Tibial artery (tissue), 4 donors: ENCODE measurements at regions not wholly inside any gene's neighbourhood (a gene's known extent, or its start where the extent isn't known, plus 50 kb on each side); places are given as distances from the start of the nearest gene placed in this dataset.

Source experiments
- DNase-seq, 2 donors: peaks; one replicate each; pipeline ENCODE4 v3.0.0-alpha.2; 2019
- H3K27ac ChIP-seq, 2 donors: fragments of 200-600 bp; sonication (generic) in 1 of 2; 1 replicate in 1 of 2; 2 replicates in 1 of 2; pipeline ENCODE4 v1.5.1; 2018 to 2019; ENCODE audit warnings: mild to moderate bottlenecking in 1 of 2
- H3K27me3 ChIP-seq, 2 donors: fragments of 200-600 bp; sonication (generic) in 1 of 2; one replicate each; pipeline versions ENCODE4 v1.5.1 to v1.6.0; 2016 to 2019
- H3K36me3 ChIP-seq, 3 donors: fragments of 200-600 bp; sonication (generic) in 2 of 3; one replicate each; pipeline ENCODE4 v1.5.1; 2016 to 2019; ENCODE audit warnings: mild to moderate bottlenecking in 2 of 3
- H3K4me1 ChIP-seq, 4 donors: fragments of 200-600 bp; sonication (generic) in 2 of 4; 1 replicate in 3 of 4; 2 replicates in 1 of 4; pipeline ENCODE4 v1.5.1; 2016 to 2019
- H3K4me3 ChIP-seq, 2 donors: fragments of 200-600 bp; sonication (generic) in 1 of 2; 1 replicate in 1 of 2; 2 replicates in 1 of 2; pipeline ENCODE4 v1.5.1; 2018 to 2019; ENCODE audit warnings: mild to moderate bottlenecking in 2 of 2
- H3K9me3 ChIP-seq, 3 donors: fragments of 200-600 bp; sonication (generic) in 1 of 3; one replicate each; pipeline ENCODE4 v1.5.1; 2016 to 2019
- CTCF ChIP-seq, 2 experiments: fragments of 200-600 bp in 1 of 2; fragments of 450-650 bp in 1 of 2; IDR thresholded peaks; one replicate each; pipeline ENCODE4 v1.5.1; 2017 to 2019; ENCODE audit warnings: antibody characterized with exemption in 2 of 2, mild to moderate bottlenecking in 1 of 2, moderate library complexity in 1 of 2
- intact Hi-C: fragments of 100-400 bp; cut with DNase I; formaldehyde crosslinking; loops from one replicate; pipeline ENCODE4 v1.15.0; 2023; ENCODE audit warnings: low total_unique reads

- Histone ChIP-seq H3K36me3 (no peaks in the 10 kb centered on the region), H3K4me1 (no peaks in the 10 kb centered on the region), H3K9me3 (peaks cover 0 to 4% (median 0%) of the 10 kb centered on the region in 3 donors), H3K4me3 (no peak overlapping the region), H3K27me3 (no peaks in the 10 kb centered on the region), H3K27ac (no peak overlapping the region)
- no peak for DNase-seq
- intact Hi-C loops, result no loop called here
- no peak for TF ChIP-seq CTCF (IDR thresholded peaks at IDR 0.05)
Measured at GRCh38 chr6:98308564-98308963, 525.8 kb upstream of the POU3F2 start.

- H3K36me3 ChIP-seq, result no peaks in the 10 kb centered on the region
- peaks cover 0 to 4% (median 0%) of the 10 kb centered on the region in 3 donors for H3K9me3 ChIP-seq
- intact Hi-C loops, result no loop called here
- no peaks in the 10 kb centered on the region for H3K4me1 ChIP-seq
- no peaks in the 10 kb centered on the region for H3K27me3 ChIP-seq
- DNase-seq, result no peak
- H3K27ac ChIP-seq, result no peak overlapping the region
- no peak overlapping the region for H3K4me3 ChIP-seq
- no peak for TF ChIP-seq CTCF (IDR thresholded peaks at IDR 0.05)
Measured at GRCh38 chr6:98310443-98310842, 523.9 kb upstream of the POU3F2 start.

- Histone ChIP-seq H3K9me3 (no peaks in the 10 kb centered on the region), H3K36me3 (no peaks in the 10 kb centered on the region), H3K27ac (no peak overlapping the region), H3K4me3 (no peak overlapping the region), H3K27me3 (no peaks in the 10 kb centered on the region), H3K4me1 (no peaks in the 10 kb centered on the region)
- DNase-seq, result no peak
- intact Hi-C loops, result no loop called here
- no peak for TF ChIP-seq CTCF (IDR thresholded peaks at IDR 0.05)
Measured at GRCh38 chr6:98323605-98324004, 510.8 kb upstream of the POU3F2 start.

GRCh38 chr6:98324446-98324845, 509.9 kb upstream of the POU3F2 start:
- H3K27me3 ChIP-seq, result no peaks in the 10 kb centered on the region
- intact Hi-C loops, result no loop called here
- no peak for TF ChIP-seq CTCF (IDR thresholded peaks at IDR 0.05)

GRCh38 chr6:98325366-98325765, 509.0 kb upstream of the POU3F2 start:
- Histone ChIP-seq H3K36me3 (no peaks in the 10 kb centered on the region), H3K4me3 (no peak overlapping the region), H3K4me1 (no peaks in the 10 kb centered on the region), H3K27ac (no peak overlapping the region), H3K9me3 (no peaks in the 10 kb centered on the region), H3K27me3 (no peaks in the 10 kb centered on the region)
- TF ChIP-seq CTCF (IDR thresholded peaks at IDR 0.05), result no peak
- intact Hi-C loops, result no loop called here
- no peak for DNase-seq

More at GRCh38 chr6:98324446-98324845, 509.9 kb upstream of the POU3F2 start:
- no peak for DNase-seq
- Histone ChIP-seq H3K27ac (no peak overlapping the region), H3K36me3 (no peaks in the 10 kb centered on the region), H3K9me3 (no peaks in the 10 kb centered on the region), H3K4me3 (no peak overlapping the region), H3K4me1 (no peaks in the 10 kb centered on the region)

- no peaks in the 10 kb centered on the region for H3K36me3 ChIP-seq
- H3K27ac ChIP-seq, result no peak overlapping the region
- no peak overlapping the region for H3K4me3 ChIP-seq
- DNase-seq, result no peak
- H3K9me3 ChIP-seq, result no peaks in the 10 kb centered on the region
- TF ChIP-seq CTCF (IDR thresholded peaks at IDR 0.05), result no peak
- no peaks in the 10 kb centered on the region for H3K27me3 ChIP-seq
- no peaks in the 10 kb centered on the region for H3K4me1 ChIP-seq
- intact Hi-C loops, result no loop called here
Measured at GRCh38 chr6:98333273-98333672, 501.1 kb upstream of the POU3F2 start.
